Activated gamma-delta T cell treated with anti-CD3 and anti-CD28 coated beads, Interleukin-2, amount 50 U/mL, for 16 hours (primary cell): ENCODE measurements at regions not wholly inside any gene's neighbourhood (a gene's known extent, or its start where the extent isn't known, plus 50 kb on each side); places are given as distances from the start of the nearest gene placed in this dataset.
A peak's percentile ranks its signal among the peaks of the same experiment; 100 is the strongest.
"Not testable (repeated sequence)": the region's sequence is repeated elsewhere in the genome, so short reads cannot be mapped to it uniquely, and the experiment has no call there.

Experiments used
- DNase-seq: peaks from one replicate; pipeline ENCODE4 v3.0.0-alpha.2; 2020; ENCODE audit warnings: low read depth

DNA sequence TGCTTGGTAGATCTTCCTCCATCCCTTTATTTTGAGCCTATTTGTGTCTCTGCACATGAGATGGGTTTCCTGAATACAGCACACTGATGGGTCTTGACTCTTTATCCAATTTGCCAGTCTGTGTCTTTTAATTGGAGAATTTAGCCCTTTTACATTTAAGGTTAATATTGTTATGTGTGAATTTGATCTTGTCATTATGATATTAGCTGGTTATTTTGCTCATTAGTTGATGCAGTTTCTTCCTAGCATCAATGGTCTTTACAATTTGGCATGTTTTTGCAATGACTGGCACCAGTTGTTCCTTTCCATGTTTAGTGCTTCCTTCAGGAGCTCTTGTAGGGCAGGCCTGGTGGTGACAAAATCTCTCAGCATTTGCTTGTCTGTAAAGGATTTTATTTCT is 72.4 kb downstream of the HNRNPD start:
- not testable (repeated sequence) for DNase-seq

DNA sequence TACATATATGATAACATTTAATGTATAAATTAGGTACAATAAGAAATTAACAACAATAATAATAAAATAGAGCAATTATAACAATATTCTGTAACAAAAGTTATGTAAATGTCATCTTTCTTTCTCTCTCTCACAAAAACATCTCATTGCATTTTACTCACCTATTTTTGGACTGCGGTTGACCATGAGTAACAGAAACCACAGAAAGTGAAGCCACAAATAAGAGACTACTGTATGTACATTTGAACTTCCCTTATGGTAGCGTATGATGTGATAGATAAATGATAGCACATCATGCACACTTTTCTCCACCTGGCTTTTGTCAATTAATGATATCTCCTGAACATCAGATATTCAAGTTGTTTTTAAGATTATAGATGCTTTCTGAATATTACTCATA is 80.5 kb downstream of the HNRNPD start:
- peak; percentile 17 for DNase-seq

DNA sequence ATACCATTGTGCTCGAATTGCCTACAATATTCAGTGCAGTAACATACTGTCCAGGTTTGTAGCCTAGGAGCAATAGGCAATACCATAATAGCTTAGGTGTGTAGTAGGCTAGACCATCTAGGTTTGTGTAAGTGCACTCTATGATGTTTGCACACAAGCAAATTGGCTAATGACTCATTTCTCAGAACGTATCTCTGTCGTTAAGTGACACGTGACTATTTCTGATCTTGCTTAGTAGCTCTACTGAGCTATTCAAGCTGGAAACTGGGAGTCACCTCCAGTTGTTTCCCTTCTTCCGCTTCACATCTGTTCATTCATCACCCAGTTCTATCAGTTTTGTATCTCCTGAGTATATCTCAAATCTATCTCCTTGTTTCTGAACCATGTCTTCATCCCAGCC is 86.1 kb downstream of the HNRNPD start:
- no peak for DNase-seq

DNA sequence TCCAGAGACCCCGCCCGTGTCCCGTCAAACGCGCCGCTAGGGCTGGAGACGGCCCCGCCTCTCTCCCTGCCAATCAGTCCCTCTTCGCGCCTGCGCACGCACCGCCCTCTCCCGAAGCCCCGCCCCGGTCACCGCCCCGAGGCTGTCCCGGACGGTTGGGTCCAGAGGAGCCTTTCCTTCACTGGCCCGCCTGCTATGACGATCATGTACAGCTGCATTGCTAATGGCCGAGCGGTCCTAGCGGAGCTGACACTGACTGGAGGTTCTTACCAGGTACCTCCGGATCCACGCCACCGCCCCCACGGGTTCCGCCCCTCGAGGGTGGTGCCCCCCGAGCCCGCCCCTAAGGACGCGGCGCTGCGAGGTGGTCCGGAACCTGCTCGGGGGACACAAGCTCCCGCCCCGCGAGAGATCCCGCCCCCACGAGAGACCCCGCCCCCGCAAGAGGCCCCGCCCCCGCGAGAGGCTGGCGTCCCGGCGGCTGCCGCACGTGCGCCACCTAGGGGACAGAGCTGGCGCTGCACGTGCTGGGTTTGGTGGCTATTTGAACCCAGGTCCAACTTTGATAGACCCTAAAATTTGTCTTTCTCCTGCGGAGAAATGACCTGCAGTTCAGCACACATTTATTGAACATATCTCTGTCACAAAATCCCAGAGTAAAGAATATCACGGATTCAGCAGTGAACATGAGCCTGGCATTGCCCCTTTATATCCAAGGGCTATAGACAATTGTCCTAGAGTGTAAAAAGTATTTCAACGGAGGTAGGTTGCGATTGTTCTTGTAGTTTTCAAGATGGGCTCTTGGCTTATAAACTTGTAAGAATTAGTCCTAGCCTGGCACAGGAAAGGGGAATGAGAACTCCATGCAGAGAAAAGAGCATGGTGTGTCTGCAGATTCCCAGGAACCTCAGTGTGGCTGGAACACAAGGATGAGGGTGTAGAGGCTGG is 88.7 kb downstream of the HNRNPD start:
- DNase-seq: peak; percentile 99

GRCh38 chr4:82284475-82284857 is 89.3 kb downstream of the HNRNPD start:
- DNase-seq: no peak

DNA sequence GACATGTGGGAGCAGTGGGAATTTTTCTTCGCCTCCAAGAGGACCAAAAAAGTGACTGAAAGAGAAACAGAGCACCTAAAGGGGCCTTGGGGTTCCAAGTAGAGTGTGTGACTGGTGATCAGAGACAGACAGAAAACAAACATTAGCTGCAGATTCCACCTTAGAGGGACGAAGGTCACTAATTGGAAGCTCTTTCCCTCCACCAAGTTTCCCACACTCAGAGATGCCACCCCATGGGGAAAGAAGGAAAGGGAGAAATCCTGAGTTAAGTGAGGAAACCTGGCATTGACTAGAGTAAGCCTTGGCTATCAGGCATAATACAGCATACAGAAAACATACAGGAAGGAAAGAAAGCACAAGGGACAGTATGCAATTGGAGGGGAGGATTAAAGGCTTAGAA is 90.9 kb downstream of the HNRNPD start:
- DNase-seq: no peak

GRCh38 chr4:82279550-82279949 is 94.2 kb downstream of the HNRNPD start:
- not testable (repeated sequence) for DNase-seq

- DNase-seq: no peak
Measured at GRCh38 chr4:82276332-82276640, 97.5 kb downstream of the HNRNPD start.

DNA sequence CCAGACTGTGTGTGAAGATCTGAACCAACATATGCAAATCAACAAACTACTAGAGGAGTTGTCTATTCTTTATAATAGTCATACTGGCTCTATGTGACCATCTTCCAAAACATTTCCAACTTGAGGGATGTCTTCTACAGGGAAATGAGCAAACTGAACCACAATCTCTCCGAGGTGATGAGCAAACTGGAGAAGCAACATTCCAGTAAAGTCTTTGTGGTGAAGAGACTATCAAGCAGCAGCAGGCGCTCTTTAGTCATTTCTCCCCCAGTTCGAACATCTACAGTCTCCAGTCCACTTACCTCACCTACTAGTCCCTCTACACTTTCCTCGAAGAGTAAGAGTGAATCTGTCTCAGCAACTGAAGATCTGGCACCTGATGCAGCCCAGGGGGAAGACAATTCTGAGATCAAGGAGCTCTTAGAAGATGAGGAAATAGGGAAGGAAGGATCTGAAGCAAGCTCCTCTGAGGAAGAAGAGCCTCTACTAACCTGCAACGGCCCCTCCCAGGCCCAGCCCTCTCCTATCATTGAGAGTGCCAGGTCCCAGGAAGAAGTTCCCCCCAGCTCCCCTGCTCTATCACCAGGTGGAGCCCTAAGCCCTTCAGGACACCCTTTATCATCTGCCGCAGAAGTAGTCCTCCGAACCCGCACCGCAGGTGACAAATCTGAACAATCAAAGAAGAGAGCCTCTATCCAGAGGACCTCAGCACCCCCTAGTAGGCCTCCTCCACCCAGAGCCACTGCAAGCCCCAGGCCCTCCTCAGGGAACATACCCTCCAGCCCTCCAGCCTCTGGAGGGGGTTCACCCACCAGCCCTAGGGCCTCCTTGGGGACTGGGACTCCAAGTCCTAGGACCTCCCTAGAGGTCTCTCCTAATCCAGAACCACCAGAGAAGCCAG is 98.1 kb downstream of the HNRNPD start:
- no peak for DNase-seq

DNA sequence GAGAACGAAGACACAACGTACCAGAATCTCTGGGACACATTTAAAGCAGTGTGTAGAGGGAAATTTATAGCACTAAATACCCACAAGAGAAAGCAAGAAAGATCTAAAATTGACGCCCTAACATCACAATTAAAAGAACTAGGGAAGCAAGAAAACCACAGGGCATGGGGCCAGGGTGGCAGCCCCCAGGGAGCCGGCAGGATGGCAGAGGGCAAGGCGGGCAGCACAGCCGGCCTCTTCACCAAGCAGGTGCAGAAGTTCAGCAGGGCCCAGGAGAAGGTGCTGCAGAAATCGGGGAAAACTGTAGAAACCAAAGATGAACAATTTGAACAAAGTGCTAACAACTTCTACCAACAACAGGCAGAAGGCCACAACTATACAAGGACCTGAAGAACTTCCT is 99.1 kb downstream of the HNRNPD start:
- not testable (repeated sequence) for DNase-seq

DNA sequence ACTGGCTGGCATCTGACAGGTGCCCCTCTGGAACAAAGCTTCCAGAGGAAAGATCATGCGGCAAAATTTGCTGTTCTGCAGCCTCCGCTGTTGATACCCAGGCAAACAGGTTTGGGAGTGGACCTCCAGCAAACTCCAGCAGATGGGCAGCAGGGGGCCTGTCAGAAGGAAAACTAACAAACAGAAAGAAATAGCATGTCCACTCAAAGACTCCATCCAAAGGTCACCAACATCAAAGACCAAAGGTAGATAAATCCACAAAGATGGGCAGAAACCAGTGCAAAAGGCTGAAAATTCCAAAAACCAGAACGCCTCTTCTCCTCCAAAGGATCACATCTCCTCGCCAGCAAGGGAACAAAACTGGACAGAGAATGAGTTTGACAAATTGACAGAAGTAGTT is 101.3 kb downstream of the HNRNPD start:
- DNase-seq: not testable (repeated sequence)

DNA sequence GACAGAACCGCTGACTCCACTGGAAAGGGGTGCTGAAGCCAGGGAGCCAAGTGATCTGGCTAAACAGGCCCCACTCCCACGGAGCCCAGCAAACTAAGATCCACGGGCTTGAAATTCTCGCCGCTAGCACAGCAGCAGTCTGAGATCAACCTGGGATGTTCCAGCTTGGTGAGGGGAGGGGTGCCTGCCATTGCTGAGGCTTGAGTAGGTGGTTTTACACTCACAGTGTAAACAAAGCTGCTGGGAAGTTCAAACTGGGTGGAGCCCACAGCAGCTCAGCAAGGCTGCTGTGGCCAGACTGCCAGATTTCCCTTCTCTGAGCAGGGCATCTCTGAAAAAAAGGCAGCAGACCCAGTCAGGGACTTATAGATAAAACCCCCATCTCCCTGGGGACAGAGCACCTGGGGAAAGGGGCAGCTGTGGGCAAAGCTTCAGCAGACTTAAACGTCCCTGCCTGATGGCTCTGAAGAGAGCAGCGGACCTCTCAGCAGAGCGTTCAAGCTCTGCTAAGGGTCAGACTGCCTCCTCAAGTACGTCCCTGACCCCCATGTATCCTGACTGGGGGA is 101.8 kb downstream of the HNRNPD start:
- not testable (repeated sequence) for DNase-seq

- DNase-seq: no peak
Measured at GRCh38 chr4:82268826-82269193, 105.0 kb downstream of the HNRNPD start.

- DNase-seq: peak; percentile 15
Measured at GRCh38 chr4:82268050-82268825, 105.6 kb downstream of the HNRNPD start.

- DNase-seq: no peak
Measured at GRCh38 chr4:82267506-82267905, 106.3 kb downstream of the HNRNPD start.

DNA sequence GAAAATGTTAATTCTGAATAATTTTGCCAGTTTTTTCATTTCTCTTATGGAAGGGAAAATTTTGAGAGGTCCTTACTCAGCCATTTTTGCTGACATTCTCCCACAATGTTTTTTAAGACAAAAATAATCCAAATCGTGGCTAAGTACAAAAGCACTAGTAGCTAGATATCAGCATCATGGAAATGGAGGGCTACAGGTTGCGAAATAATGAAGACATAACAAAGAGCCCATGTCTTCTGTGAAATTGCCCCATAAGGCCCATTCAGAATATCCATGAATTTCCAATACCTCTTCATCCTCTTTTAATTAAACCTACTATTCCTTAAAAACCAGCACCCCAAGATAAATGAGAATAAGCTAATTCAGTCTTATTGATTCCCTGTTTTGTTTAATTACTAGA is 107.4 kb downstream of the HNRNPD start:
- no peak for DNase-seq

DNA sequence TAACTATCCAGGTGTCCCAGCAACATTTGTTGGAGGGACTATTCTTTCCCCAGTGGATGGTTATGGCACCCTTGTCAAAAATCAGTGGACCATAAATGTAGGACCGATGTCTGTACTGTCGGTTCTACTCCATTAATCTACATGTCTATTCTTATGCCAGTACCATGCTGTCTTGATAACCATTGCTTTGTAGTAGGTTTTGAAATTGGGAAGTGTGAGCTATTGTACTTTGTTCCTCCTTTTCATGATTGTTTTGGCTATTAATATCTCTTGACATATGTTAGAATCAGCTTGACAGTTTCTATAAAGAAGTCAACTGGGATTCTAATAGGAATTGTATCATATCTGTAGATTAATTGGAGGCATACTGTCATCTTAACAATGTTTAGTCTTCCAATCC is 112.7 kb downstream of the HNRNPD start:
- DNase-seq: no peak

DNA sequence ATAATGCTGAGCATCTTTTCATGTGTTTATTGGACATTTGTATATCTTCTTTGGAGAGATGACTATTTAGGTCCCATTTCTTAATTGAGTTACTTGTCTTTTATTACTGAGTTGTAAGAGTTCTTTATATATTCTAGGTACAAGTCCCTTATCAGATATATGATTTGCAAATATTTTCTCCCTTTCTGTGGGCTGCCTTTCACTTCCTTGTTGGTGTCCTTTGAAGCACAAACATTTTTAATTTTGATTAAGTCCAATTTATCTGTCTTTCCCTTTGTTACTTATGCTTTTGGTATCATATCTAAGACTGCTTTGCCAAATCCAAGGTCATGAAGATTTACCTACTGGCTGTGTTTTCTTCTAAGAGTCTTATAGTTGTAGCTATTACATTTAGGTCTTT is 113.2 kb downstream of the HNRNPD start:
- no peak for DNase-seq

DNA sequence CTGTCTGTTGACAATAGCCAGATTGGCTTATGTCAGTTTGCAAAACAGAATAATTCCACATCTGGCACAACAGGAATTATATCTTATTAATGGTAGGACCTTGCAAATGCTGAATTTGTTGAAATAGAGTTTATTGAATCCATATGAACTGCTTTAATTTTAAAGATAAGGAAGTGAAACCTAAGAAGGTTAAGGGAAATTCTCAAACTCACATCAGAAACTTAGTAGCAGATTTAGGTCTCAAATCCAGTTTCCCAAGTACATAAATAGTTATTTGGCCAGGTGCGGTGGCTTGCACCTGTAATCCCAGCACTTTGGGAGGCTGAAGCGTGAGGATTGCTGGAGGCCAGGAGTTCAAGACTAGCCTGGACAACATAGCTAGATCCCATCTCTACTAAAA is 117.1 kb downstream of the HNRNPD start:
- DNase-seq: no peak

GRCh38 chr4:82255657-82256056 is 118.1 kb downstream of the HNRNPD start:
- DNase-seq: no peak

DNA sequence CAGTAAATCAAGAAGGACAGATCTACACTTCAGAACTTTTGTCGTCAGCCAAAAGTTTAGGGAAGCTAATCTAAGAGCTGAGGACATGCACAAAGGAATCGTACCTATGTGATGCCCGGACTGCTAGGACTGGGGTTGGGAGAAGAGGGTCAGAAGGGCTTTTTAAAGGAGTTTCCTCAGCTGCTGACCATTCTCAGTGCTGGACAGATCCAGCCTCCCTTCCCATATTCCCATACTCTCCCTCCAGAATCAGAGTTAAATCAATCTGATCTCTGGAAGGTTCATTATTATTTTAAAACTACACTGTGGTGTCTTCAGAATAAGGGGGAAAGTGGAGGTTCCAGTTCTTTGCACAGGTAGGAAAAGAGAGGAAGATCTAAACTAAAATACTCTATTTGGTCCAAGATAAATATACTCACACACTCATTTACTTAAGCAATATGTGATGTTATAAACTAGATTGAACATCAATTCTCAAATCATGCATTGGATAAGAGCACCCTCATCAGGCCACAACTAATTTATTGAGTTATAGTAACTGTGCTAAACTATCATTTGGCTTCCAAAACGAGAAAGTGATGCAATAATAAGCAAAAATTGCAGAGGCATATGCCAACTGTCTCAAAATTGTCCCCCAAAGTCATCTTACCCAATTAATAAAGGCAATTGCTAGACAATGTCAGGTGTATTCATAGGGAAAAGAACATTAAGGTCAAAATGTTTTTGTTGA is 124.7 kb downstream of the HNRNPD start:
- DNase-seq: no peak
